Limb (tissue), 2 donors: ENCODE measurements at regions not wholly inside any gene's neighbourhood (a gene's known extent, or its start where the extent isn't known, plus 50 kb on each side); places are given as distances from the start of the nearest gene placed in this dataset.

Source experiments
- DNase-seq, 2 donors: peaks; one replicate each; pipeline ENCODE4 v3.0.0-alpha.2; 2016; ENCODE audit errors: extremely low spot score in 2 of 2

- peak in 1 of 2 donors; percentile 36 for DNase-seq
These were observed 92.9 kb upstream of the SYNDIG1 start for GRCh38 chr20:24376311-24377099.

- DNase-seq: no peak
These were observed 96.1 kb upstream of the SYNDIG1 start for GRCh38 chr20:24373372-24373771.

GRCh38 chr20:24370911-24371695 is 98.3 kb upstream of the SYNDIG1 start:
- no peak for DNase-seq

DNA sequence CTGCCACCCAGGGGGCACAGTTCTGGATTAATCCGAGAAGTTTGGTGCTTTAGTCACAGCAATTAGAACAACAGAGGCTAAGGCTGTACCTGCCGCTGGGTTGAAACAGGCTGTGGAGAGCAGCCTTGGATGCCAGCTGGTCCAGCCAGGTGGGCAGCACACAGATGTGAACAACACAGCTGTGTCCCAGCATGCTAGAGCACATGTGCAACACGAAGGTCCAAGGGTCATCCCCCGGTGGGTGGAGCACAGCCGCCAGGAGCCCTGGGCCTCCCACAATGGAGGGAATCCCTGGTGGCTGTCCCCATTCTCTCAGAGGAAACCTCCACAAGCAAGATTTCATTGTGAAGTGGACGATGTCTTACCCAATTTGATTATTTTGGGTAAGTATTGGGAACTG is 99.2 kb upstream of the SYNDIG1 start:
- DNase-seq: no peak

DNA sequence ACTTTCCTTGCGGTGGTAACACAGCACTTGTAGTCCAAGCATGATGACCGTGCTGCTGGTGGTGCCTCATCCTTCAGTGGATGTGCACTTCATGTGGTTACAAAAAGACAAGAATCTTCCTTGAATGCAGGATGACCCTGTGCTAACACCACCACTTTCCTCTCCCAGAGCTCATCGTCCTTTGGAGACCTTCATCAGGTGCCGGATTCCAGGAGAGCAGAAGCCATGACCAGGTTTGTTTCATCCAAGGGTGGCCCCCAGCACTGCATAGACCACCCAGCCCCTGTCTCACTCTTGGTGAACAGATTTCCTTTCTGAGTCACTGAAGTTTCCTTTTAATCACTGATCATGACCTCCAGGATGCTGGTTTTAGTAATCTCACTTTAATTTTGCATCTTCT is 101.2 kb upstream of the SYNDIG1 start:
- DNase-seq: no peak

DNA sequence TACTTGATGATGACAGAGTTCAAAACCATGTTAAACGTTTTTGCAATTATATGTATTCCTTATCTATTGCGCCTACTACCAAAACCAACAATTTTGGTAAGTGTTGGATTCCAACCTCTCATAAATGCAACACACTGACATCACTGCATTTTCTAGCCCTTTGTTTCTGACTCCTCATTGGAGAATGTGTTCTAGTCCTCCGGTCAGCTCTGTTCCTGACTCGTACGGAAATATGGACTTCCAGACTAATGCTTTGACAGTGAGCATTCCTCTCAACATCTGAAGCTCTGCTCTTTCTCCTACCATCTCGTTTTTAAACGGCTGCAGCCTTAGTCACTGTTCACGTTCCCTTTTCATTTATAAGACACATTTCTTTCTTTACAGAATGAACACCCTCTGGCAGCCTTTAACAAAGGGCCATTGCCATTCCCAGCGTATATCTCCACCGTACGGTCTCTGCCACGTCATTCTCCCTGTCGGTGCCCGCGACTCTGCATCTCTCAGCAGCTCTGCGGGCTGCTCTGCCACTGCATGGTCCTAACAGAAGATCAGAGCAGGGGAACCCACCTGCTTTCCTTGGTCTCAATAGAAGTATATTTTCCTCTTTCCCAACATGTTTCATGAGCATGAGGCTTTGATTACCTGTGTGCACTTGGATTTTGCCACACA is 103.0 kb upstream of the SYNDIG1 start:
- no peak for DNase-seq

- no peak for DNase-seq
These were observed 103.8 kb upstream of the SYNDIG1 start for GRCh38 chr20:24365670-24366069.

GRCh38 chr20:24364482-24364881 is 104.9 kb upstream of the SYNDIG1 start:
- DNase-seq: no peak

GRCh38 chr20:24363031-24363430 is 106.4 kb upstream of the SYNDIG1 start:
- no peak for DNase-seq

- DNase-seq: no peak
These were observed 107.3 kb upstream of the SYNDIG1 start for GRCh38 chr20:24362080-24362479.

GRCh38 chr20:24361541-24361940 is 107.9 kb upstream of the SYNDIG1 start:
- no peak for DNase-seq

DNA sequence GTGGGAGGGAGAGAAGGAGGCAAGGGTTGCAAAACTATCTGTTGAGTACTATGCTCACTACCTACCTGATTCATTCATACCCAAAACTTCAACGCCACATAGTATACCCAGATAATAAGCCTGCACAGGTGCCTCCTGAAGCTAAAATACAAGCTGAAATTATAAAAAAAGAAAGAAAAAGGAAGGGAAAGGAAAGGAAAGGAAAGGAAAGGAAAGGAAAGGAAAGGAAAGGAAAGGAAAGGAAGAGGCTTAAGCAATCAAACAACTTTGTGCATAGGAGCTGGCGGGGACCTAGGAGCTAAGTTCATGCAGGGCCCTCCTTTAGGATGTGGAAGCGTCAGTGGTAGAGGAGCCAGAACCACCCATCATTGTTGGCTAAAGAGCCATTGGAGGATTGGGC is 108.9 kb upstream of the SYNDIG1 start:
- no peak for DNase-seq

- DNase-seq: no peak
These were observed 110.0 kb upstream of the SYNDIG1 start for GRCh38 chr20:24359321-24360027.

DNA sequence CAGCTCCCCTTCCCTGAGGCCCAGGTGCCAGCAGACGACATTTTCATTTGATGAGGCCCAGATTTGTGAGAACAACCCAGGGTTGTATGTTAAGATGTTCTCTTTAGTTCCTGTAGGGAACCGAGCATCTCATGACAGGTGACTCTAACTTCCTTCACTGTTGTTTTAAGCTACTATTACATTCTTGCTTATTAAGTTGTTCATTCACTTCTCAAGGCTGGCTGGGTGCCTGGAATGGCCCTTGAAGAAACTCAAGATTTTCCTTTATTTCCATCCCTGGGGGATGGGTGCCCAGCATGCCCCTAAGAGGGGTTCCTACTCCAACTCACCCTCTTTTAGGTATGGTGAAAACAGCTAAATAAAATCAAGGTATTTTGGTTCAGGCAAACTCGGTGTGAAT is 111.5 kb upstream of the SYNDIG1 start:
- no peak for DNase-seq

DNA sequence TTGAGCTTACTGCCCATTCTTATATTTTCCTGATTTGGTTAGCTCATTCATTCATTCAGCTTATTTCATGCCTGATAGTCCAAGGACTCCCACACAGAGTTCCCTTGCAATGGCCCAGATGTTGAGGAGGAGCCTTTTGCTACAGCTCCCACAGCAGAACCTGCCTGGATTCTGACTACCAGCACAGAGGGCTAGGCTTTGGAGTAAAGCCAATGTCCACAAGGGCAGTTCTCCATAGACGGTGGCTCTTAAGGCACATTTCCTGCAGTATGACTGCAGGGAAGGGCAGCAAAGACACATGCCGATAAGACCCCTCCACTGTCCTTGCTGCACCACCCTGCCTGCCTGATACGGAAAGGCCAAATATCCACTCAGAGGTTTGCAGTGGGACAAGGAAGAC is 112.3 kb upstream of the SYNDIG1 start:
- DNase-seq: no peak

- no peak for DNase-seq
These were observed 116.2 kb upstream of the SYNDIG1 start for GRCh38 chr20:24353135-24353690.

DNA sequence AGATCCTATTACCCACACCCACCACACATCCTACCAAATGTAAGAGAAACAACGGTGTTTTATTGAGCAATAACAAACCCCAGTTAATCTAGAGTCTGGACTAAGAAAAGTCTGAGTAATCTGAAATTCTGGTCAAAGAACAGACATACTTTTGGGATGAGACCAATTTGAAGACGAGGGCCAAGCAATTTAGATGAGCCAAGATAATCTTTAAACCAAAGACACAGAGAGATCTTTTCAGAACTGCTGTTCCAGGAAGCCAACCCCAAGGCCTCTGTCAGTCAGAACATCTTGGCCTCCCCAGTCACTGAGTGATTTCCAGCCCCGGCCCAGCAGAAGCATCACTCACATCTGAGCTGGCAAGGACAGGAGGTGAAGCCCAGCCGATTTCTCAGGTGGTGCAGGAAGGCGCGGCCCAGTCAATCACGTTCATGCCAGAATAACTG is 118.5 kb upstream of the SYNDIG1 start:
- no peak for DNase-seq

DNA sequence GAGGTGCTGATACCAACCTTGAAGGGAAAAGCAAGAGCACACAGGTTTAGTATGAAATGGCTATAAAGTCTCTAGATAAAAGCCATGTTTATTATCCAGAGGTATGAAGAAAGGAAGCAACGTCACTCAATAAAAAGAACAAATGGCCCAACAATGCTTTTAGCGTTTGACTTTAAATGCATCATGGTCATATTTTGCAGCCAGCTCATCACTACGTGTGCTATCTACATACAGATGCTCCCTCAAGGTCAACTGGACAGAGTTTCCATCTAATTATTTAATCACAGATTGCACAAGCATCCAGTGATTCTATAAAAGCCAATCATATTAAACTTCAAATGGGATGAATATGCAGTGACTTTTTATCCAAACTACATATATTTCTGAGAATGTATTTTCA is 127.6 kb upstream of the SYNDIG1 start:
- no peak for DNase-seq

DNA sequence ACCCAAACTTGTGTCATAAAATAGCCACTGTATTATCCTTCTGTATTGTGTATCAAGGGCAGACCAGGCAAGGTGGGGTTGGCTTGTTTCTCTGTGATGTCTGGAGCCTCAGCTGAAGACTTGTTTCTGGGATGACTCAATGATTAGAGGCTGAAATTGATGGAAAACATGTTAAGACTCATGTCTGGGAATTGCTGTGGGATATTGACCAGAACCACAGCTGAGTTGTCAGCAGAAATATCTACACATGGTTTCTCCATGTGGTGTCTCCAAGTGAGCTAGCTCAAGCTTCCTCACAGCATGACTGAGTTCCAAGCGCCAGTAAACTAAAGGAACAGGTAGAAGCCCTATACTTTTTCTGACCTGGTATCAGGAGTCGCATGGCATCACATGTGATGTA is 128.5 kb upstream of the SYNDIG1 start:
- DNase-seq: no peak

DNA sequence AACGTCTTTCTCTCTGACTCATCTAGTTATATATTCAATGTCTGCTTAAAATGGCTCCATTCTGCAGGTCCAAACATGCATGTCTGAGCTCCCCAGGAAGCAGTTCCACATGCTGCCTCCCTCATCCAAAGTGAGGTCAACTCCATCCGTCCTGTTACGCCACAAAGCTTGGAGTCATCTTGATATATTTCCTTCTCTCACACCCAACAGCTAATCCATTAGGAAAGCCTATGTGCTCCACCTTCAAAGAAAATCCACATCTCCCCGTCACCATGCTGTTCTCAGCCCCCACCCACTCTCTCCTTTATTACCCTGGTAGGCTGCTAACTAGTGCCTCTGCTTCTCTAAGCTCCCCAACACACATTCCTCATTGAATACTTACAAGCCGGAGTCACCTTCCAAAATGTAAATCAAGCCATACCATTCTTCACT is 130.2 kb upstream of the SYNDIG1 start:
- DNase-seq: no peak

- no peak for DNase-seq
These were observed 131.9 kb upstream of the SYNDIG1 start for GRCh38 chr20:24337551-24337950.
